GM12878 (cell line): ENCODE measurements at regions not wholly inside any gene's neighbourhood (a gene's known extent, or its start where the extent isn't known, plus 50 kb on each side); places are given as distances from the start of the nearest gene placed in this dataset.

Source experiments
- ATAC-seq: fragments of 200-7000 bp; cut with Tn5 transposase; 3 replicates; pipeline ENCODE4 v1.9.1; 2020; ENCODE audit warnings: mild to moderate bottlenecking, moderate library complexity
- BruUV-seq: library from RNA; stranded (reverse); fragments of 400-500 nt; replicated peaks from 2 replicates; lab custom pipeline; 2021; lab: Mats Ljungman, UMichigan
- CTCF ChIA-PET: fragments of 300-600 bp; sonication (Branson Sonifier 250); formaldehyde crosslinking; extraction: SDS; loops from one replicate; lab custom pipeline; 2021; ENCODE audit warnings: inconsistent platforms; lab: Yijun Ruan, JAX
- POLR2A ChIA-PET: fragments of 350-600 bp; formaldehyde crosslinking; extraction: SDS; loops from one replicate; lab custom pipeline; 2021; ENCODE audit warnings: inconsistent platforms; lab: Charles Lee
- RAD21 ChIA-PET: fragments of 300-600 bp; sonication (Branson Sonifier 250); formaldehyde crosslinking; loops from one replicate; lab custom pipeline; 2023; ENCODE audit warnings: antibody characterized with exemption; ENCODE audit not compliant: unreplicated experiment; lab: Charles Lee
- SMC1A ChIA-PET: fragments of 300-600 bp; sonication (Branson Sonifier 250); formaldehyde crosslinking; loops from one replicate; lab custom pipeline; 2023; ENCODE audit not compliant: unreplicated experiment, uncharacterized antibody; lab: Charles Lee
- DNase-seq: peaks from one replicate; pipeline ENCODE4 v3.0.0-alpha.2; 2011; ENCODE audit warnings: low read depth, low spot score
- FAIRE-seq: peaks from 3 replicates; lab custom pipeline; 2011; peaks lifted over from hg19 to GRCh38; lab: Jason Lieb, UNC
- H2AFZ ChIP-seq: 2 replicates; pipeline ENCODE4 v1.6.0; 2011; ENCODE audit warnings: low read depth, low read length, control low read depth; ENCODE audit not compliant: control insufficient read depth
- H3K27ac ChIP-seq: 2 replicates; pipeline ENCODE4 v1.5.1; 2011; ENCODE audit warnings: control low read depth; ENCODE audit not compliant: control insufficient read depth, insufficient read depth
- H3K27me3 ChIP-seq, 2 experiments: replicated peaks in 1 of 2; 2 replicates each; pipeline versions ENCODE4 v1.6.0 to v1.6.1; 2011; ENCODE audit warnings: low read length in 1 of 2; ENCODE audit not compliant: control insufficient read depth in 2 of 2, insufficient read depth in 2 of 2
- H3K36me3 ChIP-seq, 2 experiments: 2 replicates each; pipeline ENCODE4 v1.5.1; 2011; ENCODE audit warnings: low read length in 1 of 2; ENCODE audit not compliant: control insufficient read depth in 2 of 2, insufficient read depth in 2 of 2
- H3K4me1 ChIP-seq: 2 replicates; pipeline ENCODE4 v1.6.1; 2011; ENCODE audit warnings: mild to moderate bottlenecking, low read length, moderate library complexity, mixed read lengths; ENCODE audit not compliant: control insufficient read depth, insufficient read depth
- H3K4me2 ChIP-seq: 2 replicates; pipeline ENCODE4 v1.6.0; 2011; ENCODE audit warnings: control low read depth; ENCODE audit not compliant: control insufficient read depth, insufficient read depth
- H3K4me3 ChIP-seq: fragments of 200-600 bp; sonication (generic); 2 replicates; pipeline ENCODE4 v1.5.1; 2016
- H3K79me2 ChIP-seq: 2 replicates; pipeline ENCODE4 v1.6.0; 2011; ENCODE audit warnings: low read length; ENCODE audit not compliant: control insufficient read depth, insufficient read depth
- H3K9ac ChIP-seq: 2 replicates; pipeline ENCODE4 v1.8.0; 2011; ENCODE audit warnings: low read length, control low read depth, mixed read lengths; ENCODE audit not compliant: control insufficient read depth, insufficient read depth
- H3K9me3 ChIP-seq: replicated peaks from 3 replicates; pipeline ENCODE4 v1.5.1; 2011; ENCODE audit warnings: mild to moderate bottlenecking, low read length; ENCODE audit not compliant: control insufficient read depth, insufficient read depth
- H4K20me1 ChIP-seq: 2 replicates; pipeline ENCODE4 v1.6.0; 2011; ENCODE audit not compliant: control insufficient read depth, insufficient read depth
- CEBPB ChIP-seq, 2 experiments: fragments of 150-350 bp in 1 of 2; IDR thresholded peaks; 2 replicates each; pipeline ENCODE4 v1.6.1; 2012 to 2014; ENCODE audit warnings: low read depth in 2 of 2, low read length in 2 of 2, borderline replicate concordance in 1 of 2, inconsistent platforms in 1 of 2
- DPF2 ChIP-seq: fragments of 450-650 bp; IDR thresholded peaks from 2 replicates; pipeline ENCODE4 v1.6.1; 2017; ENCODE audit warnings: mild to moderate bottlenecking
- NR2C1 ChIP-seq: fragments of 450-650 bp; IDR thresholded peaks from 2 replicates; pipeline ENCODE4 v1.6.1; 2017; ENCODE audit warnings: antibody characterized with exemption, mild to moderate bottlenecking, moderate library complexity
- POLR2A ChIP-seq: IDR thresholded peaks from 2 replicates; pipeline ENCODE4 v1.6.1; 2011; ENCODE audit warnings: low read depth, mild to moderate bottlenecking, low read length
- POU2F2 ChIP-seq: IDR thresholded peaks from 3 replicates; pipeline ENCODE4 v1.6.1; 2011; ENCODE audit warnings: low read depth, mild to moderate bottlenecking, low read length, borderline replicate concordance
- RAD51 ChIP-seq: fragments of 450-650 bp; IDR thresholded peaks from 2 replicates; pipeline ENCODE4 v1.6.1; 2016; ENCODE audit warnings: moderate library complexity, mild to moderate bottlenecking, inconsistent platforms
- SMARCA5 ChIP-seq: fragments of 450-650 bp; IDR thresholded peaks from 2 replicates; pipeline ENCODE4 v1.6.1; 2017; ENCODE audit warnings: mild to moderate bottlenecking
- SP1 ChIP-seq: IDR thresholded peaks from one replicate; pipeline ENCODE4 v1.6.1; 2011; ENCODE audit warnings: low read depth, low read length
- SPI1 ChIP-seq: IDR thresholded peaks from 2 replicates; pipeline ENCODE4 v1.6.1; 2011; ENCODE audit warnings: low read depth, mild to moderate bottlenecking, low read length, moderate library complexity, borderline replicate concordance; ENCODE audit not compliant: insufficient read depth
- SREBF2 ChIP-seq: IDR thresholded peaks from 2 replicates; pipeline ENCODE4 v1.6.1; 2012; ENCODE audit warnings: mild to moderate bottlenecking, low read length
- ZNF207 ChIP-seq: fragments of 450-650 bp; IDR thresholded peaks from 2 replicates; pipeline ENCODE4 v1.6.1; 2014; ENCODE audit warnings: antibody characterized with exemption, mild to moderate bottlenecking, borderline replicate concordance
- WGBS: methylation state at CpG from one replicate; pipeline ENCODE4 v1.1.6; 2016; ENCODE audit warnings: low lambda C conversion rate; ENCODE audit not compliant: insufficient replicate concordance, insufficient coverage; ENCODE audit errors: missing lambda C conversion rate; 5-methylcytosine and 5-hydroxymethylcytosine counted together
- in situ Hi-C: fragments of 300-500 bp; cut with MboI; formaldehyde crosslinking; loops from 9 replicates; pipeline ENCODE4 v1.14.3; 2018; ENCODE audit warnings: mixed read lengths
- intact Hi-C: fragments of 100-400 bp; cut with micrococcal nuclease; formaldehyde crosslinking; loops from one replicate; pipeline ENCODE4 v1.14.2; 2022; ENCODE audit not compliant: unreplicated experiment
- TF ChIP-seq, protein P1 (sequence below): IDR thresholded peaks from 2 replicates; pipeline ENCODE4 v1.6.1; 2012; ENCODE audit warnings: low read depth, low read length, improper control_type of control experiment
- TF ChIP-seq, protein P2 (sequence below): IDR thresholded peaks from 2 replicates; pipeline ENCODE4 v1.6.1; 2012; ENCODE audit warnings: low read depth, low read length, improper control_type of control experiment
- TF ChIP-seq, protein P3 (sequence below): fragments of 450-650 bp; IDR thresholded peaks from 2 replicates; pipeline ENCODE4 v1.6.1; 2017; ENCODE audit warnings: antibody characterized with exemption, mild to moderate bottlenecking, moderate library complexity
- TF ChIP-seq, protein P4 (sequence below): fragments of 450-650 bp; IDR thresholded peaks from 2 replicates; pipeline ENCODE4 v1.6.1; 2018; ENCODE audit warnings: mild to moderate bottlenecking, low read depth, moderate library complexity; ENCODE audit not compliant: partially characterized antibody
- TF ChIP-seq, protein P5 (sequence below): IDR thresholded peaks from 2 replicates; pipeline ENCODE4 v1.6.1; 2011; ENCODE audit warnings: mild to moderate bottlenecking, low read depth, low read length, moderate library complexity; ENCODE audit not compliant: insufficient replicate concordance

DNA sequence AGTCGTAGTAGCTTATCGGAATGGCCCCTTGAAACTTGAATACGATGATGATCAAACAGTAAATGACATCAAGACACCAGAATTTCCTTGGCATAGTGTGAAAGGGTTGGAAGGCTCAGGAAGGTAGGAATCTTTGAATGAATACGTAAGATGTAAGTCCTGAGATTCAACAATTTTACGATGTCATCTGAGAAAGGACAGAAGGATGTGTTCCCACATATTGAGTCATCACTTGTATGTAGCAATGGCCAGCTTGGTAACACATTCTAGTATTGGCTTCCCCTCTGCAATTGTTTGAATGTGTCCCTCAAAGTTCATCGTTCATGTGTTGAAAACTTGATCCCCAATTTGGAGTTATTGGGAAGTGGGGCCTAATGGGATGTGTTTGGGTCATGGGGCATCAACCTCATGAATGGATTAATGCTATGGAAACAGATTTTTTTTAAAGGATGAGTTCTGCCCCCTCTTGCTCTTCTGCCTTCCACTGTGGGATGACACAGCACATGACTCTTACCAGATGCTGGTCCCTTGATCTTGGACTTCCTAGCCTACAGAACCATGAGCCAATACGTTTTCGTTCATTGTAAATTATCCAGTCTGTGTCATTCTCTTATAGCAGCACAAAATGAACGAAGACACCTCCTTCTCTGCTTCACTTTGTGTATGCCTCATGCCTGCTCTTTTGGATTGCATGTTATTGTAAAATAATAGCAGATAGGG, 284.6 kb downstream of the BCAT1 start:
- Histone ChIP-seq H3K4me3 (no peak overlapping the region), H3K9ac (no peak overlapping the region), H3K9me3 (no peaks in the 10 kb centered on the region), H2AFZ (no peak overlapping the region), H3K79me2 (no peaks in the 10 kb centered on the region), H3K27me3 (peaks cover 0 to 2% of the 10 kb centered on the region in 2 experiments; a peak in 2 of 4 replicates), H3K36me3 (no peaks in the 10 kb centered on the region), H4K20me1 (no peaks in the 10 kb centered on the region), H3K4me1 (no peaks in the 10 kb centered on the region), H3K27ac (no peak overlapping the region), H3K4me2 (no peak overlapping the region)
- ATAC-seq (no peak), FAIRE-seq (no peak), DNase-seq (no peak)
- 49% methylated on average over 9 of the region's 9 CpGs for WGBS
- in situ Hi-C loops (no loop called here), intact Hi-C loops (no loop called here)
- ChIA-PET CTCF (no interaction called here), SMC1A (no interaction called here), RAD21 (no interaction called here), POLR2A (no interaction called here)
- no peak for TF ChIP-seq SPI1
- no peak for TF ChIP-seq SMARCA5
- TF ChIP-seq ZNF207, result no peak
- TF ChIP-seq, protein P1, sequence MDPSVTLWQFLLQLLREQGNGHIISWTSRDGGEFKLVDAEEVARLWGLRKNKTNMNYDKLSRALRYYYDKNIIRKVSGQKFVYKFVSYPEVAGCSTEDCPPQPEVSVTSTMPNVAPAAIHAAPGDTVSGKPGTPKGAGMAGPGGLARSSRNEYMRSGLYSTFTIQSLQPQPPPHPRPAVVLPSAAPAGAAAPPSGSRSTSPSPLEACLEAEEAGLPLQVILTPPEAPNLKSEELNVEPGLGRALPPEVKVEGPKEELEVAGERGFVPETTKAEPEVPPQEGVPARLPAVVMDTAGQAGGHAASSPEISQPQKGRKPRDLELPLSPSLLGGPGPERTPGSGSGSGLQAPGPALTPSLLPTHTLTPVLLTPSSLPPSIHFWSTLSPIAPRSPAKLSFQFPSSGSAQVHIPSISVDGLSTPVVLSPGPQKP, result no peak
- TF ChIP-seq SREBF2, result no peak
- no peak for TF ChIP-seq CEBPB (IDR thresholded peaks at IDR 0.05; ENCODE audit: borderline replicate concordance in 1 of 2, low read depth in 2 of 2, low read length in 2 of 2)
- TF ChIP-seq POU2F2, result no peak
- TF ChIP-seq, protein P2, sequence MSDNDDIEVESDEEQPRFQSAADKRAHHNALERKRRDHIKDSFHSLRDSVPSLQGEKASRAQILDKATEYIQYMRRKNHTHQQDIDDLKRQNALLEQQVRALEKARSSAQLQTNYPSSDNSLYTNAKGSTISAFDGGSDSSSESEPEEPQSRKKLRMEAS, result no peak
- no peak for TF ChIP-seq DPF2
- no peak for TF ChIP-seq SP1
- TF ChIP-seq NR2C1, result no peak
- TF ChIP-seq, protein P3, sequence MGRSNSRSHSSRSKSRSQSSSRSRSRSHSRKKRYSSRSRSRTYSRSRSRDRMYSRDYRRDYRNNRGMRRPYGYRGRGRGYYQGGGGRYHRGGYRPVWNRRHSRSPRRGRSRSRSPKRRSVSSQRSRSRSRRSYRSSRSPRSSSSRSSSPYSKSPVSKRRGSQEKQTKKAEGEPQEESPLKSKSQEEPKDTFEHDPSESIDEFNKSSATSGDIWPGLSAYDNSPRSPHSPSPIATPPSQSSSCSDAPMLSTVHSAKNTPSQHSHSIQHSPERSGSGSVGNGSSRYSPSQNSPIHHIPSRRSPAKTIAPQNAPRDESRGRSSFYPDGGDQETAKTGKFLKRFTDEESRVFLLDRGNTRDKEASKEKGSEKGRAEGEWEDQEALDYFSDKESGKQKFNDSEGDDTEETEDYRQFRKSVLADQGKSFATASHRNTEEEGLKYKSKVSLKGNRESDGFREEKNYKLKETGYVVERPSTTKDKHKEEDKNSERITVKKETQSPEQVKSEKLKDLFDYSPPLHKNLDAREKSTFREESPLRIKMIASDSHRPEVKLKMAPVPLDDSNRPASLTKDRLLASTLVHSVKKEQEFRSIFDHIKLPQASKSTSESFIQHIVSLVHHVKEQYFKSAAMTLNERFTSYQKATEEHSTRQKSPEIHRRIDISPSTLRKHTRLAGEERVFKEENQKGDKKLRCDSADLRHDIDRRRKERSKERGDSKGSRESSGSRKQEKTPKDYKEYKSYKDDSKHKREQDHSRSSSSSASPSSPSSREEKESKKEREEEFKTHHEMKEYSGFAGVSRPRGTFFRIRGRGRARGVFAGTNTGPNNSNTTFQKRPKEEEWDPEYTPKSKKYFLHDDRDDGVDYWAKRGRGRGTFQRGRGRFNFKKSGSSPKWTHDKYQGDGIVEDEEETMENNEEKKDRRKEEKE, result no peak
- no peak for TF ChIP-seq RAD51
- TF ChIP-seq POLR2A, result no peak
- TF ChIP-seq, protein P4, sequence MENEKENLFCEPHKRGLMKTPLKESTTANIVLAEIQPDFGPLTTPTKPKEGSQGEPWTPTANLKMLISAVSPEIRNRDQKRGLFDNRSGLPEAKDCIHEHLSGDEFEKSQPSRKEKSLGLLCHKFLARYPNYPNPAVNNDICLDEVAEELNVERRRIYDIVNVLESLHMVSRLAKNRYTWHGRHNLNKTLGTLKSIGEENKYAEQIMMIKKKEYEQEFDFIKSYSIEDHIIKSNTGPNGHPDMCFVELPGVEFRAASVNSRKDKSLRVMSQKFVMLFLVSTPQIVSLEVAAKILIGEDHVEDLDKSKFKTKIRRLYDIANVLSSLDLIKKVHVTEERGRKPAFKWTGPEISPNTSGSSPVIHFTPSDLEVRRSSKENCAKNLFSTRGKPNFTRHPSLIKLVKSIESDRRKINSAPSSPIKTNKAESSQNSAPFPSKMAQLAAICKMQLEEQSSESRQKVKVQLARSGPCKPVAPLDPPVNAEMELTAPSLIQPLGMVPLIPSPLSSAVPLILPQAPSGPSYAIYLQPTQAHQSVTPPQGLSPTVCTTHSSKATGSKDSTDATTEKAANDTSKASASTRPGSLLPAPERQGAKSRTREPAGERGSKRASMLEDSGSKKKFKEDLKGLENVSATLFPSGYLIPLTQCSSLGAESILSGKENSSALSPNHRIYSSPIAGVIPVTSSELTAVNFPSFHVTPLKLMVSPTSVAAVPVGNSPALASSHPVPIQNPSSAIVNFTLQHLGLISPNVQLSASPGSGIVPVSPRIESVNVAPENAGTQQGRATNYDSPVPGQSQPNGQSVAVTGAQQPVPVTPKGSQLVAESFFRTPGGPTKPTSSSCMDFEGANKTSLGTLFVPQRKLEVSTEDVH, result no peak
- TF ChIP-seq, protein P5, sequence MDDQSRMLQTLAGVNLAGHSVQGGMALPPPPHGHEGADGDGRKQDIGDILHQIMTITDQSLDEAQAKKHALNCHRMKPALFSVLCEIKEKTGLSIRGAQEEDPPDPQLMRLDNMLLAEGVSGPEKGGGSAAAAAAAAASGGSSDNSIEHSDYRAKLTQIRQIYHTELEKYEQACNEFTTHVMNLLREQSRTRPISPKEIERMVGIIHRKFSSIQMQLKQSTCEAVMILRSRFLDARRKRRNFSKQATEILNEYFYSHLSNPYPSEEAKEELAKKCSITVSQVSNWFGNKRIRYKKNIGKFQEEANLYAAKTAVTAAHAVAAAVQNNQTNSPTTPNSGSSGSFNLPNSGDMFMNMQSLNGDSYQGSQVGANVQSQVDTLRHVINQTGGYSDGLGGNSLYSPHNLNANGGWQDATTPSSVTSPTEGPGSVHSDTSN, result no peak
- no TSS peak for BruUV-seq
